Fibroblast of skin of abdomen (primary cell): ENCODE measurements at regions not wholly inside any gene's neighbourhood (a gene's known extent, or its start where the extent isn't known, plus 50 kb on each side); places are given as distances from the start of the nearest gene placed in this dataset.
"Not testable (repeated sequence)": the region's sequence is repeated elsewhere in the genome, so short reads cannot be mapped to it uniquely, and the experiment has no call there.

Experiments used
- DNase-seq: peaks from one replicate; pipeline ENCODE4 v3.0.0-alpha.2; 2013

- DNase-seq = no peak
Measured at GRCh38 chr11:116368784-116369183, 404.0 kb downstream of the BUD13 start.

GRCh38 chr11:116366980-116367645 lies 405.7 kb downstream of the BUD13 start:
- DNase-seq = no peak

- no peak for DNase-seq
Measured at GRCh38 chr11:116366451-116366850, 406.3 kb downstream of the BUD13 start.

- not testable (repeated sequence) for DNase-seq
Measured at GRCh38 chr11:116364925-116365324, 407.9 kb downstream of the BUD13 start.

- DNase-seq = no peak
Measured at GRCh38 chr11:116364348-116364747, 408.4 kb downstream of the BUD13 start.

GRCh38 chr11:116360221-116360941 lies 412.4 kb downstream of the BUD13 start:
- DNase-seq = no peak

GRCh38 chr11:116357784-116358544 lies 414.8 kb downstream of the BUD13 start:
- peak; percentile 20 for DNase-seq

GRCh38 chr11:116356451-116356850 lies 416.3 kb downstream of the BUD13 start:
- DNase-seq = no peak

- DNase-seq = no peak
Measured at GRCh38 chr11:116355104-116355503, 417.7 kb downstream of the BUD13 start.

GRCh38 chr11:116353589-116353988 lies 419.2 kb downstream of the BUD13 start:
- no peak for DNase-seq

GRCh38 chr11:116352881-116353280 lies 419.9 kb downstream of the BUD13 start:
- DNase-seq = no peak

- DNase-seq = no peak
Measured at GRCh38 chr11:116348226-116348625, 424.6 kb downstream of the BUD13 start.

- DNase-seq = no peak
Measured at GRCh38 chr11:116345575-116345974, 427.2 kb downstream of the BUD13 start.

- no peak for DNase-seq
Measured at GRCh38 chr11:116344601-116345000, 428.2 kb downstream of the BUD13 start.

GRCh38 chr11:116343270-116343669 lies 429.5 kb downstream of the BUD13 start:
- DNase-seq = no peak

- DNase-seq = no peak
Measured at GRCh38 chr11:116342148-116342547, 430.6 kb downstream of the BUD13 start.

- no peak for DNase-seq
Measured at GRCh38 chr11:116339306-116340098, 433.3 kb downstream of the BUD13 start.

GRCh38 chr11:116338500-116338899 lies 434.3 kb downstream of the BUD13 start:
- not testable (repeated sequence) for DNase-seq

GRCh38 chr11:116336540-116336939 lies 436.2 kb downstream of the BUD13 start:
- DNase-seq = no peak

- no peak for DNase-seq
Measured at GRCh38 chr11:116335891-116336290, 436.9 kb downstream of the BUD13 start.

- no peak for DNase-seq
Measured at GRCh38 chr11:116335078-116335477, 437.7 kb downstream of the BUD13 start.

GRCh38 chr11:116334596-116334995 lies 438.2 kb downstream of the BUD13 start:
- no peak for DNase-seq
